Vagina (tissue), 2 donors: ENCODE measurements at regions not wholly inside any gene's neighbourhood (a gene's known extent, or its start where the extent isn't known, plus 50 kb on each side); places are given as distances from the start of the nearest gene placed in this dataset.

ENCODE experiments used
- DNase-seq, 2 donors: peaks; one replicate each; pipeline ENCODE4 v3.0.0-alpha.2; 2017; ENCODE audit errors: extremely low spot score in 2 of 2
- H3K27ac ChIP-seq: fragments of 200-600 bp; sonication (generic); one replicate; pipeline ENCODE4 v1.5.1; 2019
- H3K27me3 ChIP-seq: fragments of 200-600 bp; sonication (generic); one replicate; pipeline ENCODE4 v1.5.1; 2019
- H3K36me3 ChIP-seq, 2 donors: fragments of 200-600 bp; sonication (generic); one replicate each; pipeline ENCODE4 v1.5.1; 2017 to 2019
- H3K4me1 ChIP-seq: fragments of 200-600 bp; sonication (generic); one replicate; pipeline ENCODE4 v1.5.1; 2019
- H3K4me3 ChIP-seq, 2 donors: fragments of 200-600 bp; sonication (generic); 1 replicate in 1 of 2; 2 replicates in 1 of 2; pipeline ENCODE4 v1.5.1; 2016 to 2019
- H3K9me3 ChIP-seq: fragments of 200-600 bp; sonication (generic); one replicate; pipeline ENCODE4 v1.5.1; 2019
- CTCF ChIP-seq, 3 experiments: fragments of 450-650 bp in 2 of 3; fragments of 200-600 bp in 1 of 3; sonication (generic) in 1 of 3; IDR thresholded peaks; one replicate each; pipeline ENCODE4 v1.5.1; 2017 to 2019; ENCODE audit warnings: antibody characterized with exemption in 3 of 3, mild to moderate bottlenecking in 2 of 3, moderate library complexity in 2 of 3
- POLR2A ChIP-seq, 2 donors: fragments of 450-650 bp; IDR thresholded peaks; one replicate each; pipeline ENCODE4 v1.6.1; 2017; ENCODE audit warnings: antibody characterized with exemption in 2 of 2, mild to moderate bottlenecking in 2 of 2, moderate library complexity in 2 of 2
- POLR2AphosphoS5 ChIP-seq, 2 donors: sonication (generic); formaldehyde crosslinking; IDR thresholded peaks; one replicate each; pipeline ENCODE4 v1.9.0; 2017; ENCODE audit warnings: antibody characterized with exemption in 2 of 2, mild to moderate bottlenecking in 2 of 2, low read depth in 1 of 2; ENCODE audit not compliant: insufficient read depth in 1 of 2
- intact Hi-C: fragments of 100-400 bp; cut with DNase I; formaldehyde crosslinking; loops from one replicate; pipeline ENCODE4 v1.15.1; 2023

- H3K36me3 ChIP-seq = no peaks in the 10 kb centered on the region
- H3K4me3 ChIP-seq = no peak overlapping the region
- H3K9me3 ChIP-seq = no peaks in the 10 kb centered on the region
- H3K27ac ChIP-seq = no peak overlapping the region
- intact Hi-C loops = no loop called here
- H3K27me3 ChIP-seq = no peaks in the 10 kb centered on the region
- no peaks in the 10 kb centered on the region for H3K4me1 ChIP-seq
- no peak for DNase-seq
- TF ChIP-seq CTCF (IDR thresholded peaks at IDR 0.05) (no peak), POLR2AphosphoS5 (IDR thresholded peaks at IDR 0.05; ENCODE audit: insufficient read depth in 1 of 2, low read depth in 1 of 2) (no peak), POLR2A (IDR thresholded peaks at IDR 0.05) (no peak)
Measured at GRCh38 chr10:117796130-117796745, 250.5 kb downstream of the RAB11FIP2 start.

GRCh38 chr10:117797296-117797695 lies 249.4 kb downstream of the RAB11FIP2 start:
- Histone ChIP-seq H3K27me3 (no peaks in the 10 kb centered on the region), H3K9me3 (no peaks in the 10 kb centered on the region), H3K4me3 (no peak overlapping the region), H3K4me1 (no peaks in the 10 kb centered on the region), H3K27ac (no peak overlapping the region), H3K36me3 (no peaks in the 10 kb centered on the region)
- no peak for TF ChIP-seq POLR2A (IDR thresholded peaks at IDR 0.05)
- TF ChIP-seq POLR2AphosphoS5 (IDR thresholded peaks at IDR 0.05; ENCODE audit: insufficient read depth in 1 of 2, low read depth in 1 of 2) = no peak
- TF ChIP-seq CTCF (IDR thresholded peaks at IDR 0.05) = no peak
- intact Hi-C loops = no loop called here
- DNase-seq = no peak

DNA sequence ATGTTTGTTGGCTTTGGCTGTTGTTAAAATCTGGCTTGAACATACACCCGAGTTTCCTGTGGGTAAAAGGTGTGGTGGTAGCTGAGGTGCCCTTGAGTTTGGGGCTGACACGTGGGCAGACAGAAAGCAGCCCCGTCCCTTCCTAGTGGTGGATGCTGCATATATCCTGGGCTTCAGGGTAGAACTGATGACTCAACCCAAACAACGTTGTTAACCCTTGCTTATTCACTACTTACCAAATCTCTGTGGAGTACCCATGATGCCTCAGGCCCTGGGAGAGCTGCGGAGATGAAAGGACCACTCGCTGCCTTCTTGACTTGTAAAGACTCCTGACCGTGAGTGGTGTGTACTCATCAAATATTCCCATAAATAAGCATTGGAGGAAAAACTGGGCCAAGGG lies 245.1 kb downstream of the RAB11FIP2 start:
- intact Hi-C loops = no loop called here
- Histone ChIP-seq H3K4me3 (no peak overlapping the region), H3K36me3 (no peaks in the 10 kb centered on the region), H3K9me3 (no peaks in the 10 kb centered on the region), H3K27me3 (no peaks in the 10 kb centered on the region), H3K27ac (no peak overlapping the region), H3K4me1 (no peaks in the 10 kb centered on the region)
- DNase-seq = no peak
- TF ChIP-seq CTCF (IDR thresholded peaks at IDR 0.05) (no peak), POLR2A (IDR thresholded peaks at IDR 0.05) (no peak), POLR2AphosphoS5 (IDR thresholded peaks at IDR 0.05; ENCODE audit: insufficient read depth in 1 of 2, low read depth in 1 of 2) (no peak)

DNA sequence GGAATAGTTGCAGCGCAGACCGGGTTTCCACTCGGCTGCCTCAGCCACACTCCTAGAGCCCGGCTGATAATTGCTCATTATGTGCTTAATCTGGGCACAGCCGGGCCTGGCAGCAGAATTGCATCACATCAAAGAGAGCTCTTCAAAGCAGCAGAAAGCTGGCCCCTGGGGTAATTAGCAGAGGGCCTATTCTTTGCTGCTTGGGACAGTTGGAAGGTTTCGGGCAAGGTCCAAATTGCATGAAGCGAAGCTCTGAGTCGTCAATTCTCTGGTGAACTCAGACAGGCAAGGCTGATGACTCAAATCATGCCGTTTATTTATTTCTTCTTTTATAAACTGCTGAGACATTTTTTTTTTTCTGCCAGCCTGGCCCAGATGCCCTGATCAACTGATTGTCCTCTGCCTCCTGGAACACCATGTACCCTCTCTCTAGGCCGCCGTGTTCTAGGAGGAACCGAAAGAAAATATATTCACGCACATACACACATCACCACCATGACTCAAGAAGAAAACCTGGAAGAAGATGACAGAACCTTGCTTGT lies 242.2 kb downstream of the RAB11FIP2 start:
- TF ChIP-seq POLR2AphosphoS5 (IDR thresholded peaks at IDR 0.05; ENCODE audit: insufficient read depth in 1 of 2, low read depth in 1 of 2) (no peak), POLR2A (IDR thresholded peaks at IDR 0.05) (no peak), CTCF (IDR thresholded peaks at IDR 0.05) (no peak)
- Histone ChIP-seq H3K27me3 (no peaks in the 10 kb centered on the region), H3K36me3 (no peaks in the 10 kb centered on the region), H3K9me3 (no peaks in the 10 kb centered on the region), H3K4me1 (no peaks in the 10 kb centered on the region), H3K27ac (no peak overlapping the region), H3K4me3 (no peak overlapping the region)
- intact Hi-C loops = no loop called here
- peak in 1 of 2 donors; percentile 87 for DNase-seq

- intact Hi-C loops = no loop called here
- H3K4me3 ChIP-seq = no peak overlapping the region
- H3K27ac ChIP-seq = no peak overlapping the region
- DNase-seq = peak in 1 of 2 donors; percentile 70
- H3K36me3 ChIP-seq = no peaks in the 10 kb centered on the region
- TF ChIP-seq POLR2AphosphoS5 (IDR thresholded peaks at IDR 0.05; ENCODE audit: insufficient read depth in 1 of 2, low read depth in 1 of 2) = no peak
- no peak for TF ChIP-seq CTCF (IDR thresholded peaks at IDR 0.05)
- no peak for TF ChIP-seq POLR2A (IDR thresholded peaks at IDR 0.05)
- no peaks in the 10 kb centered on the region for H3K4me1 ChIP-seq
- no peaks in the 10 kb centered on the region for H3K9me3 ChIP-seq
- H3K27me3 ChIP-seq = no peaks in the 10 kb centered on the region
Measured at GRCh38 chr10:117805139-117805538, 241.6 kb downstream of the RAB11FIP2 start.
